GM21447 (cell line): ENCODE measurements at regions not wholly inside any gene's neighbourhood (a gene's known extent, or its start where the extent isn't known, plus 50 kb on each side); places are given as distances from the start of the nearest gene placed in this dataset.

Source experiments
- ATAC-seq: cut with Tn5 transposase; IDR thresholded peaks from one replicate; pipeline ENCODE4 v1.9.1; 2021; ENCODE audit not compliant: unreplicated experiment

DNA sequence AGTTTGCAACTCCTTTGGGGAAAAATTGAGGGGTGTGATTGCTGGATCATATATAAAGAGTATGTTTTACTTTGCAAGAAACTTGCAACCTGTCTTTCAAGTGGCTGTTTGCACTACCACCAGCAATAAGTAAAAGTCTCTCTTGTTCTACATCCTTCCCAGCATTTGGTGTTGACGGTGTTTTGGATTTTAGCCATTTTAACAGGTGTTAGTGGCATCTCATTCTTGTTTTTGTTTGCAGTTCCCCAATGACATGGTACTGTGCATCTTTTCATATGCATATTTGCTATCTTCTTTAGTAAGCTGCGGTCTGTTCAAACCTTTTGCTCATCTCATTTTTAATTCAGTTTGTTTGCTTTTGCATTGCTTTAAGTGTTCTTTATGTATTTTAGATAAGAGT lies 535.5 kb downstream of the LRRIQ3 start:
- no peak for ATAC-seq

DNA sequence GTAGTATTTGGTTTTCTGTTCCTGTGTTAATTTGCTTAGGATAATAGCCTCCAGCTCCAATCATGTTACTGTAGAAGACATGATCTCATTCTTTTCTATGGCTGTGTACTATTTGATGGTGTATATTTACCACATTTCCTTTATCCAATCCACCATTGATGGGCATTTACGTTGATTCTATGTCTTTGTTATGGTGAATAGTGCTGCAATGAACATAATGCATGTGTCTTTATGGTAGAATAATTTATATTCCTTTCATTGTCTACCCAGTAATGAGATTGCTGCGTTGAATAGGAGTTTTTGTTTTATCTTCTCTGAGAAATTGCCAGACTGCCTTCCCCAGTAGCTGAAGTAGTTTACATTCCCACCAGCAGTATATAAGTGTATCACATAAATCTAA lies 538.8 kb downstream of the LRRIQ3 start:
- no peak for ATAC-seq

DNA sequence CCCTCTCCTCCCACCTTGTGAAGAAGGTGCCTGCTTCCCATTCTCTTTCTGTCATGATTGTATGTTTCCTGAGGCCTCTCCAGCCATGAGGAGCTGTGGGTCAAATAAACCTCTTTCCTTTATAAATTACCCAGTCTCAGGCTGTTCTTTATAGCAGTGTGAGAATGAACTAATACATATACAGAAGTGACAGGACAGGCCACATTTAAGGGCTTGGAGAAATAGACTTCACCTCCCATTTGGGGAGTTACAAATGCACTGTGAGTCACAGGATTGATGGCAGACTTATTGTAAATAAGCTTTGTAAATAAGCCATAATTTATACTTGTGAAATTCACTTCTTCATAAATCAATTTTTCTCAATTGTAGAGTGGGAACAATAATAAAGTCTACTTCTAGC lies 543.3 kb downstream of the LRRIQ3 start:
- ATAC-seq, result no peak

DNA sequence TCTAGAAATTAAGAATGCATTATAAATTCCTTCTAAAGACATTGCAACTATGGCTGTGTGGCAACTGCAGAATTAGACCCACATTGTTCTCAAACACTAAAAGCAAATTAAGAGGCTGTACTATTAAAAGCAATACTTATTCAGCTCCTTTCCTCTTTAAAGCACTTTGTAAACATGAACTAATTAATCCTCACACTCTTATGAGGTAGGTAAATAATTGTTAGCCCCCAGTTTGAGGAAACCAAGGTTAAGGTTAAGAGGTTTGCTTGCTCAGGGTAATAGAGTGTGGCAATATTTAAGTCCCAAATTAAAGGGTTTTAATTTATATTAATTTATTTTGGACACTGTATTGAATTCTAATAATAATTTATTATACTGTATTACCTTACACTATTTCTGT lies 553.8 kb downstream of the LRRIQ3 start:
- ATAC-seq, result no peak

DNA sequence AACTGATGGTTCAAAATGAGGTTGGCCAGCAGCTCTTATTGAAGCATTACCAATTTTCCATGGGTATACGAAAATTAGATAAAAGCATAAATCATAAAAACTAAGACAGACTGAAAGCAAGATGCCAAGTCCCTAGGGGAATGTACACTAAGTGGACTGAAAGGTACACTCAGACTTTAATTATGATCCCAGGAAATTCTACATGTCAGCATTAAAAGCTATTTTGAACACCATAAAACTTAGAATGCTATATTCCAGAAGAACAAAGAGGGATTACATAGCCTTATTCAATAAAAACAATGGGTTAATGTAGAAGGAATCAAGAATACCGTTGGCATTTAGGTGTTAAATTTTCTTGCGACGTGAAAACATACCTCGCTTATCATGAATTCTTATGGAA lies 558.5 kb downstream of the LRRIQ3 start:
- no peak for ATAC-seq

DNA sequence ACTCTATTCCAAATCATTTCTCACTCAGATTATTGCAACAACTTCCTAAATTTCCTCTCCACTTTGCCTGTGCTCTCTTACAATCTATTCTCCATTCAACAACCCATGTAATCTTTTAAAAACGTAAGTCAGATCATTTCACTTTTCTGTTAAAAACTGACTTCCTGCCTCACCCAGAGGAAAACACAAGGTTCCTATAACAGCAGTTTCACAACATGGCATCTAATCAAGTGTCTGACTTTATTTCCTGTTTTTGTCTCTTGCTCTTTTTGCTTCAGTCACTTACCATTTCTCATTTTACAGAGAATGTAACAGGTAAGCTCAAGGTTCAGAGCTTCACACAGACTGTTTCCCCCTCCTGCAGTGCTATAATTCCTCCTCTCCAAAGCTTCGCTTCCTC lies 560.7 kb downstream of the LRRIQ3 start:
- ATAC-seq, result no peak

DNA sequence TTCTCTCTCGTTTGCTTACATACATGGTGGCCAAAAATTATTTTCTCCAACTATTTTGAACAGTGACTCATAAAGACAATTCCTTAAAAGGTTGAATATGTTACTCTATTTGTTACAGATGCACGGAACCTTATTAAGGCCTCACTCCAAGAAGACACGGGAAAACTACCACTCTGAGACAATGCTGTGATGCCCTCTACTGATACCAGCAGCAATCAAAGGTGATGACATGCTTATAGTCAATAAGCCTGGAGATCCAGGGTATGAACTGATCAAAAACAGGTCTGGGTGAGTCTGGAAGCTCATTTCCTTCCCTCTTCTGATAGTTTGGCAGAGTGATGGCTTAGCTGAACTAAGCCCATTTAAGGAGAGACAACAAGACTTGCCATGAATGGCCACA lies 563.0 kb downstream of the LRRIQ3 start:
- no peak for ATAC-seq

DNA sequence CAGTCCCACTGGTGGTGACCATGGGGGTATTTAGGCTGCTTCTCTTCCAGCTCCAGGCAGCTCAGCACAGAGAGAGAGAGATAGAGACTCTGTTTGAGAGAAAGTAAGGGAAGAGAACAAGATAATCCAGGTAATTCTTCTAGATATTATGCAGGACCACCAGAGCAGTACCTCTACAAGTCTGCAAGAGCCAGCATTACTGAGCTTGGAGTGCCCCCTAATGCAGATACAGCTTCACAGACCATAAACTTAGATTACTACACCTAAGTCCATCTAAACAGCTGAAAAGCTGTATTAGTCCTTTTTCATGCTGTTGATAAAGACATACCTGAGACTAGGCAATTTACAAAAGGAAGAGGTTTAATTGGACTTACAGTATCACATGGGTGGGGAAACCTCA lies 570.3 kb downstream of the LRRIQ3 start:
- ATAC-seq, result no peak

DNA sequence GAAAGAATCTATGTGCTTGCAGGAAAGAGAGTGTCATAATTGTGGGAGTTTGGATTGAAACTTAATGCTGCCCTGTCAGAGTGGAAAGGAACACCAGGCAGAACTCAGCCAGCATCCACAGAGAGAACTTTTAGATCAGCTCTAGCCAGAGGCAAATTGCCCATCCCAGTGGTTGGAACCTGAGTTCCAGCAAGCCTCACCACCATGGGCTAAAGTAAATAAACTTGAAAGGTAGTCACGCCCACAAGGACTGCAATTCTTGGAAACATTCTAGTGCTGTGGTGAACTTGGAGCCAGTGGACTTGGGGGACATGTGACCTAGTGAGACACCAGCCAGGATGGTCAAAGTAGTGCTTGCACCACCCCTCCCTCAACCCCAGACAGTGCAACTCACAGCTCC lies 571.6 kb downstream of the LRRIQ3 start:
- no peak for ATAC-seq

DNA sequence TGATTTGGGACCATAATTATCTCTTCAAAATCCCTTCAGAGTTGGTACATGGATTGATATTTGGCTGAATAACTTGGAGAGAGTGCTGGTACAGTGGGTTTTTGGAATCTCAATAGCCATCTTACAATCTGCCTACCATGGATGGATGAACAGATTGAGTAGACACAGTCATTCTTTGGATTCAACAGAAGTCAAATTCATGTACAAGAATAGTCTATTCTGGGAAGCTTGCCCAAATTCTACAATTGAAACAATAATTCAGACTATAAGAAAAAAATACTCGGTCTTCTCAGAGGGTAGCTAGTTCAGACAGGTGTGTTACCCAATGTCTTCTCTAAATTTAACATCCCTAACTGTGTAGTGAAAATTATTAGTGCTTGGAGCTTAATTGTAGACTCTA lies 574.0 kb downstream of the LRRIQ3 start:
- no peak for ATAC-seq

DNA sequence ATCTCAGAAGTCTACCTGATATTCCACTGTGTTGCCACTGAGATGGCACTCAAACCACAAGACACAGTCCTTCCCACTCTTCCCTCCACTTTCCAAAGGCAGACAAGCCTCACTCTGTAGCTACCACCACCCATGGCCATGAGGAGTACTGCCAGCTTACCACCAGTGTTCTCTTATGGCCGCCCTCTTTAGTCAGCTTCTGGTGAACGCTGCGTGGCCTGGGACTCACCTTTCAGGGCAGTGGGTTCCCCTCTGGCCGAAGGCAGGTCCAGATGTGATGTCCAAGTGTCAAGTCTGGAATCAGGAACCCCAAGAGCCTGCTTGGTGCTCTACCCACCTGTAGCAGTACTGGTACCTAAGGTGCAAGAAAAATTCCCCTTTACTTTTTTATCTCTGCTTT lies 580.8 kb downstream of the LRRIQ3 start:
- ATAC-seq, result no peak

DNA sequence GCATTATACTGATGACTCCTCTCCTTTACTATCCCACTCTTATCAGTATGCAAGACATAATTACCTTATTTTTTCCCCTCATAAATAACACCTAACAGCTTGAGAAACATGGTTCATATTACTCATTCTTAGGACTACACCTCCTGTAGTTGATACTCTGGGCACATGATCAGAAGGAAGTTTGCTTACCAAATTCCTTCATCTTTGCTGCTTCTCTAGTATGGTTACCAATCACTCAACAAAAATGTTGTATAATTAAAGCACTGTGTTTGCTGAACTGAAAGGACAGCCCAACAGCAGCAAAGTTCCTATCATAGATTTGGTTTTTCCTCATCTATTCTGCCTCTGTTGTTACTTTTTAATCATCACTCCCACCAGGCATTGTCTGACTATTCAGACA lies 586.3 kb downstream of the LRRIQ3 start:
- ATAC-seq, result no peak

DNA sequence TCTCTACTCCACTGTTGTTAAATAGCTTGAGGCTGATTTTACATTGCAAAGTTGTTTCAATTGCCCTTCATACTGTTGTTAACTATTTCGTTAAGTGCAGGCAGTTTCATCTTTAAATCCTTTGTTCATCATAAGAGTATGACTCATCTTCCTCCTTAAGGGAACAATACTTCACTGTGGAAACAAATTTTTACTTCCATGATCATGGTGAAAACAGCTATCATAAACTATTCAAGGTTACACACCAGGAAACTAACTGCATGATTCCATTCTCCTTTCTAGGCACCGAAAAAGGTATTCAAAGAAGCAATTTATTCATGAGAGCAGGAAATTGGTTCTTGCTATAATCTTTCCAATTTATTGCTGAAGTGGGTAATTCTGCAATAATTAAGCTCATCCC lies 593.2 kb downstream of the LRRIQ3 start:
- ATAC-seq, result no peak

DNA sequence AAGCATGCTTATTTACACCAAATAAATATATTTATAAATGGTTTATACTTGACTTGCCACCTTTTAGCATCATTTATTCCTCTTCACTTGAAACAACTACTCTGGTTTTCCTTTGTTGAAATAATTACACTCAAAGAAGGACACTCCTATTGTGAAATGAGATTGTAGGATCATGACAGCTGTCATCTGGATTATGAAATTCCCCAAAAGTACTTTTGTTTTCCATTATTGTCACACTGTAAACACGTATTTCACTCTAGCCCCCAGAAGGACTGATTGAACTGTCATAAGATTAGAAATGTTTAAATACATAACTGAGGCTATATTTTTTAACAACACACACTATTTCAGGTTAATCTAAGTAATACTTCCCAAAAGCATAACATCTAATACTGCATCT lies 593.8 kb downstream of the LRRIQ3 start:
- no peak for ATAC-seq

DNA sequence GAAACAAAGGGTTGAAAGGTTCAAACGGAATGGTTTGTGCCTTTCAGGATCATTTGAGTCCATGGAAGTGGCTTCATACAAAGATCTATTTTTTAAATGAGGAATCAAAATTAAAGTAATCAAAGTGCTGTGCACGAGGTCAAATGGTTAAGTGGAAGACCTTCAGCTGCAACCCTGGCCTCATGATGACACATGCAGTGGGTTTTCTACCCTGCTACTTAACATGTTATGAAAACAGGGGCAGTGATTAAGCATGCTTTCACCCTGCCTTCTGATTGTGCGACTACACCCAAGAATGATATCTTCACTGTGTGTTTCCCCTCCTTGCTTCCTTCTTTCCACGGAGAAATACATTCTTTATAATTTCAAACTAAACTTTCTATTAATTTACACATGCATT lies 604.2 kb downstream of the LRRIQ3 start:
- no peak for ATAC-seq

DNA sequence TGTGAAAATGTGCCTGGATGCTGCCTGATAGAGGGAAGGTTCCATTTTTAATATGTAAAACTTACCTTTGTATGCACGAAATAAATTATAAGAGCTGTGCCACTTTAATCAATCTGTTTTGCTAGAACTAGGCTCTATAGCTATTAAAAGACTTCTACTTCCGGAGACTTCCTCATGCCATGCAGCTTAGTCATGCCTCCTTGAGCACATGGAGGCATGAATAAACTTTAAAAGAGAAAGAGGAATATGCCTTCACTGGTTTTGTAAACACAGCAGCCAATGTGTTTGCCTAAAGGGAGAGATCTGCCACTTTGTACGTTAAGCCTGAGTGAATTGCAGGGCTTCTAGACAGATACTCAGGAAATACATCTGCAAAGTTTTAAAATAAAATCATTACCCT lies 604.6 kb downstream of the LRRIQ3 start:
- ATAC-seq, result no peak

DNA sequence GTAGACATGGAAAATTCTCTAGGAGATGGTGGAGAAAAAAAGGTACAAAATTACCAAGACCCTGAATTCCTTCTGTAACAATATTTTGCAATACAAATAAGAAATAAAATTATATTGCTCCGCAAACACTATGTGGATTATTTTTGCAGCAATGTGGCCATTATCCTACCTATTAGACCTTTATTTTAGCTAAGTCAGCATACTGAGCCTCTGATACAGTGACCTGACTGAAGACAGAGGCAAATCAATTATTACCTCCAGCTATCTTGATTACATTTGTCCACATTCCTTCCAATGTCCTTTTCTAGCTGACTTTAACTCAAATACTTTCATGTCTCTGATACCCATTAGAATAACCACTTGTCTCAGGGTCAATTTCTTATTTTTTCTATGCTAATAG lies 610.9 kb downstream of the LRRIQ3 start:
- ATAC-seq, result no peak

DNA sequence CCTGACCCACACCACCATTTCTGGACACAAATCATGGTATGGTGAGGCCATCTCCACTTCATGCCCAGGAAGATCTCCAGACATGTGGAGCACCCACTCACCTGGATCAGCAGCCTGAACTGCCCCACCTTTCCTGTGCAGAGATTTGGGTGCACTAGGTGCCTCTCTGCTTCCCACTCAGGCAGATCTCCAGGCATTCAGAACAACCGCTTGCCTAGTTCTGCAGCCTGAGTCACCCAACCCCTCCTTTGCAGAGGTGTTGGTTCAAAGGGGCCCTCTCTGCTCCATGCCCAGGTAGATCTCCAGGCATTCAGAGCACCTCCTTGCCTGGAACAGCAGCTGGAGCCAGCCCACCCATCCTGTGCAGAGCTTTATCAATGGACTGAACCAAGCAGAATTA lies 620.8 kb downstream of the LRRIQ3 start:
- no peak for ATAC-seq

DNA sequence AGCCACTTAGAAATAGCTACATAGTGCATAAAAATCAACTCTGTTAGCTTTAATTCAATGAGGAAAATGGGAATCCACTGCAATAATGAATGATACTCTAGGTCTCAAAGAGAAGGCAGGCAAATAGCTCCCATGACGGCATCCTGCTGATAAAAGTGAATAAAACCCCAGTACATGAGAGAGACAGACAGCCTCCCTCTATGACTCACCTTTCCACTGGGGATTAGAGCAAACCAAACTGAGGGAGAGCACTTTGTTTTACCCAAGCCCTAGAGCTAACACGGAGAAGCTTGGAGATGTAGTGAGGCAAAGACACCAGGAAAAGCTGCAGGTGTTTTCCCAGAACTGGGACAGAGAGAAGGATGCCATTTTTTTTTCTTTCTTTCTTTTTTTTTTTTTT lies 621.9 kb downstream of the LRRIQ3 start:
- no peak for ATAC-seq

DNA sequence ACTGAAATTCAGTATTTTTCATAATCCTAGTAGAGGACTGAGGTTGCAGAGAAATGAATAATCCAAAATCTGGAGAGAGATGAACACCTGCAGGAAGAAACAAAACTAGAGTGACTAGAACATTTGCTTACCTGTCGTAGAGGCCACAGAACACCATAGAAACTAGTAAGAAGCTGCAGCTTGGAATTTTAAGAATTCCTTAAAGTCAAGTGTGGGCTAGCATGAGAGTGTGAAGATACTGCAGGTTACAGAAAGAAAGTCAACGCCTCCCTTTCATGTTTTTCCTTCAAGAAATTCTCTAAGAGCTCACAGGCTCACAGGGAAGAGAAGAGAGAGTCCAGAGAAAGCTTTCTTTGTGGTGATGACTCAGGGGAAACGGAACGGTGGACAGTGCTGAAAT lies 633.7 kb downstream of the LRRIQ3 start:
- ATAC-seq, result no peak

DNA sequence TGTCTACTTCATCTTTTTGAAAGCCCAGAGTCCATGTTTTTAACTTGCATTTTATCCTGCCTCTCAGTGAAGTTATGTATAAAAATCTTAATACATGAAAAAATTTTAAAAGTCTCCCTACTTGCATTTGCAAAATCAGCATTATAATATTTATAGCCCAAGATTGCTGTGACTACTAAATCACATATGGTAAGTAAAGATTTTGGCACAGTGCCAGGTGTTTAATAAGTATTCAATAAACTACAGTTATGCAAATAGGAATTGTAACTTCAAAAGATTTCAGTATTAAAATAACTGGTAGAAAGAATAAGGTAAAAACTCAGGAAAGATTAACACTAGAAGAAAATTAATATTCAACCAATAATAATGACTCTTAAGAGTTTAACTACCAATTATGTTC lies 641.7 kb downstream of the LRRIQ3 start:
- no peak for ATAC-seq

DNA sequence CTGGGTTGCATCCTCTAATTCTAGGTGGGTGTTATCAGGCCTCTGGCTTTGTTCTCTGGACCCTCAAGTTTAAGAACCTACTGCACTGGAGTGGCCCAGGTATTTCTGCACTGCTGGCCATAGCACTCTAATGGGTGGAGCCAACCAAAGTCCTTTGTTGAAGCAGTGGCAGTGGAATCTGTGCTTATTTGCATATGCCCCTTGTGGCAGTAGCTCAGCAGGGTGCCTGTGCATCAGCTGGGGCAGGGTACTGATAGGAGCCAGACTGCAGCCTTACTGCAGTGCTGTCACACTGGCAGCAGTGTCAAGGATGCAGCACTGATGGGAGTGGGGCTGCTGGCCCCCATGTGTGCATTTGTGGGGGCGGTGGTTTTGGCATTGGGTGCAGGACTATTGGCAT lies 660.6 kb downstream of the LRRIQ3 start:
- no peak for ATAC-seq

DNA sequence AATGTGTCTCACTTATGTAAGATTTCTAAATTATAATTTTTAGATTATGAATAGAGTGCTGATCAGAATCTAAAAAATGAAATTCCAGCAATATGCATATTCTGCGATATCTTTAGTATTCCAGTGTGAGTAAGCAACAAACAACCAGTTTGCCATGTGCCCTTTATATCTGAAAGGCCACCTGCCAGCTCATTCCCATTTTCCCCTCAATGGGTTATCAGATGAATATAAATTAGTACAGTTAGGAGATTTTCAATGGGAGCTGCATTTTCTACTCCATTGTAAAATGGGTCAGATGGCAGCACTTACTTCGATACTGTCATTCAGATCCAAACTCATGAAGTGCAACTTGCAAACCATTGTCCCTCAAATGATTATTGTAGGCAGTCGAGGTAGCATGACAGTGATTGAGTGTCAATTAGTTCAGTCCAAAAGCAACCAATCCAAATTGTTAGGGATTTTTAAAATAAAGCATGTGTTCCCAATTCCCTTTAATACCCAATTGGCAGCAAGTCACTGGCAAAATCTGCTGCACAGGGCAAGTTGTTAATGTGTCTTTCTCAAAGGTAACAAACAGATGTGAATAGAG lies 680.3 kb downstream of the LRRIQ3 start:
- ATAC-seq, result no peak

DNA sequence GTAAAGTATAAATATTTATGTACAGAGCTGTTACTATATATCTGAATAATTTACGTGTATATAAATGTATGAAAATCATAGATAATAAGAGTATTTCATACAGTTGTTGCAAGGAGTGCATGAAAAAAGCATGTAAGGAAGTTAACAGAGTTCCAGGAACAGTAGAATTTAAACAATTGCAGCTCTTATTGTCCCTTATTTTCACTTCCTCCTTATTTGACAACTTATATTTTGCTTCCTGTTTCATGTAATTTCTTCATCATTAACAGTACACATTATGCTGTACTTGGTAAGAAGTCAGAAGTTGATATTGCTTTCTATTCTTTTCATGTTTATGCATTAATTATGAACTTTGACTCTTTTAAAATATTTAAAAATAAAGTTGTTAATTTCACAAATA lies 681.5 kb downstream of the LRRIQ3 start:
- ATAC-seq, result no peak
